UCSD-AML1 (cell line): ENCODE measurements at regions not wholly inside any gene's neighbourhood (a gene's known extent, or its start where the extent isn't known, plus 50 kb on each side); places are given as distances from the start of the nearest gene placed in this dataset.

Source experiments
- DNase-seq: peaks from one replicate; lab custom pipeline; 2025; ENCODE audit not compliant: unreplicated experiment; lab: John Stamatoyannopoulos, UW

DNA sequence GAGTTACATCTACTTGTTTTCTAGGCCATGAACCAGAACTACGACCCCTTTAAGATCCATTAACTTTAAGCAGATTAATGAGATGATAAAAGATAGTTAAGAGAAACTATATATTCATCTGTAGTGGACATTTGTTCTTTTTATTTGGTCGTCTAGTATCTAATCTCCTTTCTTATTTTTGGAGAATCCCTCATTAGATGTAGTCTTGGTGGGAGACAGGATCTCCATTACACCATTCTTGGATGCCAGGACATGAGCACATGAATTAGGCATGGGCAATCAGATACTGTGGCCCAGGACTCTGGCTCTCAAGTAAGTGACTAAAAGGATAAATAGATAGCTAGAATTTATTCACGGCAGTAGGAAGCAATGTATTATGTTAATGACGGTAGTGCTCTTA is 245.0 kb downstream of the ATP23 start:
- DNase-seq, result no peak

- DNase-seq, result no peak
Measured at GRCh38 chr12:58186914-58187313, 245.5 kb downstream of the ATP23 start.

- no peak for DNase-seq
Measured at GRCh38 chr12:58189030-58189429, 247.7 kb downstream of the ATP23 start.

- no peak for DNase-seq
Measured at GRCh38 chr12:58189893-58190292, 248.5 kb downstream of the ATP23 start.

- DNase-seq, result no peak
Measured at GRCh38 chr12:58190618-58191017, 249.3 kb downstream of the ATP23 start.

GRCh38 chr12:58196971-58197370 is 255.6 kb downstream of the ATP23 start:
- no peak for DNase-seq

DNA sequence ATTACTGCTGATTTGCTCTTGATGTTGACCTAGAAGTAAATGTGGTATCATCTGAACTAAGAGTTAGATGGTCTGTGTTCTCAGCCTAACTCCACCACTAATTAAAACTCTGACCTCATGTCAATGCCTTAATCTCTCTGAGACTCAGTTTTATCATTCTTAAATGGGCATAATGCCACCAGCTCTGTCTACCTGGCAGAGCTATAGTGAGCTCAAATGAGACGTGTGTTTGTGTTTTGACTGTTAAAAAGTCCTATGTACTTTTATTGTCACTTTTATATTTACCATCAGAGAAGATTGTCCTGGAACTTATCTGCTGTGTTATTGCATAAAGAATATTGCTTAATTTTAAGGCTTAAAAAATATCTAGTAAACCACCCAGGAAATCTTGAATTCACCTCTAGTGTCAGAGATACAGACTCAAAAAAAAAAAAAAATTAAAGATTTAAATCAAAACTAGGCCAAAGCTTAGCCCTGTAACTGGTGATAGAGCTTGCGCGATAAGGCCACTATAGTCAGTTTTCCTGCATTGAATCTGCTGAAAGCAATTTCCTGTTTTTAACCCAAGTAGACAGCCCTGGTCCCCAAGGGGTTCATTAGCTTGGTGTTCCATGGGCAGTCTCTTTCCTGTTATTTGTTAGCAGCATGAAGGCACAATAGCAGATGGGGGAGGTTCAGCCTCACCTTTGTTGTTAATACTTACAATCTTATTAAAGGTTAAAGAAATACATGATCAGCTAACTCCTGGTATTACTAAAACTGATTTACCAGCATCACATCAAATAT is 261.8 kb downstream of the ATP23 start:
- DNase-seq, result no peak

DNA sequence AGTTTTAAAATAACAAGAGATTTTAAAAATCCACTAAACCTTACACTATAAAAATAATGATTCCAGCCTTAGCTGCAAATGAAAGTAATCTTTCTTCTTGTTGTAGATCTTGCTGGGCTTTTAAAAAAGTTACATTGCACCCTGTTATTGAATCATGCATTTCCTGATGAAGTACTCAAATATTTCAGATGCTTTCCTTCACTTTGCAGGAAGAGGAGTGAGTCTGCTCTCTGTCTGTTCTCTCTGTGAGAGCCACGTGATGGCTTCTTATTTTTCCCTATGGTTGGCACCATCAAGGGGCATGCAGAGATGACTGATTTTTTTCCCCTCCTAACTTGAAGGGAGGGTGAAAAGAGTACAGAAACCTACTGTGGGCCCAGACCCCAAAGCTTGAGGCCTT is 262.7 kb downstream of the ATP23 start:
- no peak for DNase-seq

DNA sequence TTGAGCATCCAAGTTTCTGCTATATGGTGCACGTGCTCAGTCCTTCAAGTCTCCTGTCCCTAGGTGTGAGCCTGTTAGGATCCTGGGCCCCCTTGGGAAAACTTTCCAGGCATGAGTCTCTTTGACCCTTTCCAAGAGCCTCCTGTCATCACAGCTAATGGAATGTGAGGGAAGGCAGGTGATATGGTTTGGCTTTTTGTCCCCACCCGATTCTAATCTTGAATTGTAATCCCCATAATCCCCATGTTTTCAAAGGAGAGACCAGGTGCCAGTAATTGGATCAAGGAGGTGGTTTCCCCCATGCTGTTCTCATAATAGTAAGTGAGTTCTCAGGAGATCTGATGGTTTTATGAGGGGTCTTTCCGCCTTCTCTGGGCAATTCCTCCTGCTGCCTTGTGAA is 265.5 kb downstream of the ATP23 start:
- no peak for DNase-seq

GRCh38 chr12:58211211-58211610 is 269.8 kb downstream of the ATP23 start:
- no peak for DNase-seq

DNA sequence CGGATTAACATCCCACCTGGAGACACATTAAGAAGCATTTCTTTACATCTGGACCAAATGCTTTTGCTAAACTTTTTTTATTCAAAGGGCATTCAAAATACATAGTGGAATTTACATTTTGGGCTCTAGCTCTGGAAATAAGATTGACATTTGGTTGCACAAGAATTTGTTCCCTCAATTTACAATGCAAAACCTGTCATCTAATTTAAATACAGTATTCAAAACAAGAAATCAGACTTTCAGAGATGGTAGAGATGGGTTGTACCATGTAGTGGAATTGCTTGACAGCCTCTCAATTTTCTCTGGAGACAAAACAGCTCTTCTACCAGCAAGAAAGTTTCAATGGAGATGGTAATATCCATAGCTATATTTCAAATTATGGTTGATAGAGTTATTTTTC is 275.8 kb downstream of the ATP23 start:
- DNase-seq, result no peak

DNA sequence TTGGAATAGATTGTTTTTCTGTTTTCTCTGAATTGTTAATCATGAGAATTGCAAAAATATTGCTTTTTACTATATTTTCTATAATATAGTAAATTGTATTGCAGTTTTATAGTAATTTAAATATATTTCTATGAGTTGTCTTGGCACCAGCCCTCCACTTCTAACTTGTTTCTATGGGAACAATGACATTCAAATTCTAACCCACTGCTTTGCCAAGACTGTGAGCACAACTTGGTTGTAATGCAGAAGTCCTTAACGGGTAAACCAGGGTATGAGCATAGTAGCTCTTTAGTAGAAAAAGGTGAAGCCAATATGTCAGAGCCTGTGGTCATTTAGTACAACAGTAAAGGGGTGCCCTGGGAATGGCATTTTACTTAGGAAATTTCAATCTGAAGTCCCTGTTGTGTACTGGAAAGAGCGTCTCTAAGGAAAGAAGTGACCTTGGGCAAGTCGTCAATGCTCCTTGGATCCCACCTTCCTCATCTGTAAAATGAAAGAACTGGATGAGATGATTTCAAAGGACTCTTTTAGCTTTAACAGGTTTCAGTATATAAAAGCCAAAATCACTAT is 283.3 kb downstream of the ATP23 start:
- no peak for DNase-seq

- no peak for DNase-seq
Measured at GRCh38 chr12:58225203-58225877, 284.0 kb downstream of the ATP23 start.

GRCh38 chr12:58233886-58234285 is 292.5 kb downstream of the ATP23 start:
- DNase-seq, result no peak

GRCh38 chr12:58238411-58238810 is 297.0 kb downstream of the ATP23 start:
- DNase-seq, result no peak

- no peak for DNase-seq
Measured at GRCh38 chr12:58241099-58241498, 299.7 kb downstream of the ATP23 start.

DNA sequence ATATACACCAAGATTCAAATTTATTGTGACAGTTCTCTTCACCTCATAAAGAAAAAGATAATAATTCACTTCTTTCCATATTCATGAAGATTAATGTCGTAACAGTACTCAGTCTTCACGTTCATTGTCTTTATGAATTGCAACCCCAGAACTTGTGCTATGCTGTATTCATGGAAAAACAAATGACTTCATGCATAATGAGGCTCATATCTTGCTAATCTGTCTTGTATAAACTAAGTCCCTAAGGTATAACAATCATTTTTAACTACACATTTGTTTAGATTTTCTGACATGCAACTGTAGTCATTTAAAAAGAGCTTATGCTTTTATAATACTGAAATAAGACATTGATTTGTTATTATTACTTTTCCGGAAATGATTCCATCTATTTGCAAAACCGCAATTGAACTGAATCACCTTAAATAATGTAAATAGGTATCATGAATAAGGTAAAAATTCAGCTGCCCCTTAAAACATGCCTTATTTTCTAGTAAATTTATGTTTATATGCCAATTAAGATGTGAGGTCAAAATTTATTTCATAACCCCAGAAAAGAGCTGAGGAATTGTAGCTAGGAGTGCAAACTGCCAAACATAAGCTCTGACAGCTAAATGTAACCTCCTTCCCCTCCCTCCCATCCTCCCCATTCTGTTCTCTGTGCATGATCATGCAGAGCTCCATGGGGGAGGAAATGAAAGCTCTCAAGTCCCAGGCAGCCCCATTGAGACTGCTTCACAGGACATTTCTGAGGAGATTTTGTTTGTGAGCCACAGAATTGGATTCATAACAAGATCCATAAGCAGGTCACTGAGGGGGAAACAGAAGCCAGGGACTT is 301.6 kb downstream of the ATP23 start:
- no peak for DNase-seq

DNA sequence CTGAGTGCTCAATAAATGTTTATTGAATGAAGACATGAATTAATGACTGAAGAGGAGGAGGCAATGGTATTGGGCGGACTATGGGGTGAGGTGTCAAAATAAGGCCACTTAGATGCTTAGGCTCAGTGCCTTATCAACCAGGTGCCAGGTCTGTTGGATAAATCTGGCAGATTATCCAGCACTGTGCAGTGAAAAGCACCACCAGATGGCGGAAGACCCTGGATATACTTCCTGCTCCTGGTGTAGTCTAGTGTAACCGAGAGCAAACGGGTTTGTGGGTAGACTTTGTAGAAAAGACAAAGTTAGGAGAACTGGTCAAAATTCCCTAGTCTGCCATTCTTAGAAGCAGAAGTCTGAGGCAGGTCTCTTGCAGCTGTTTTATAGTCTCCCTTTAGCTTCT is 306.3 kb downstream of the ATP23 start:
- DNase-seq, result no peak

DNA sequence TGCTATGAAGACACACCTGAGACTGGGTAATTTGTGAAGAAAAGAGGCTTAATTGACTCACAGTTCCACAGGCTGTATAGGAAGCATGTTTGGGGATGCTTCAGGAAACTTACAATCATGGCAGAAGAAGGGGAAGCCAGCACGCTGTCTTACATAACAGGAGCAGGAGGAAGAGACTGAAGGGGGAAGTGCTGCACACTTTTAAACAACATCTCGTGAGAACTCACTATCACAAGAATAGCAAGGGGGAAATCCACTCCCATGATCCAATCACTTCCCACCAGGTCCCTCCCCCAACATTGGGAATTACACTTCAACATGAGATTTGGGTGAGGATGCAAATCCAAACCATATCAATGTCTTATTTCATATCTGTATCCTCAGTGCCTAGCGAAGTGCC is 307.2 kb downstream of the ATP23 start:
- DNase-seq, result no peak

DNA sequence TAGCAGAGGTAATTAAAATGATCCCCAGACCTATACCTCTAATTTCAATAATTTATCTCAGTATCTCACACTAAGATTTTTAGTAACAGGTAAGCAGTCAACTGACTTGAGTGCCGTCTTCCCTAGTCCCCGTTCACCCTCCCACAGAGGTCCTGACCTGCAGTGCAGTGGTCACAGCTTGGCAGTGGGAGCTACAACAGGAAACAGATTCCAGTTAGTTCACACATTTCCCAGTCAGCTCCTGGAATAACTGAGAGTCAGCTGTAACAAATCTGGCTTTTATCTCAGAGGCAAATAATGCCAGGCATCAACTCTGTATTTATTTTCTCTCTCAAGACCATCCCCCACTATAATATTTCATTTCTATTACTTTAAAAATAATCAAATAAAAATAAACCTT is 308.2 kb downstream of the ATP23 start:
- DNase-seq, result no peak

DNA sequence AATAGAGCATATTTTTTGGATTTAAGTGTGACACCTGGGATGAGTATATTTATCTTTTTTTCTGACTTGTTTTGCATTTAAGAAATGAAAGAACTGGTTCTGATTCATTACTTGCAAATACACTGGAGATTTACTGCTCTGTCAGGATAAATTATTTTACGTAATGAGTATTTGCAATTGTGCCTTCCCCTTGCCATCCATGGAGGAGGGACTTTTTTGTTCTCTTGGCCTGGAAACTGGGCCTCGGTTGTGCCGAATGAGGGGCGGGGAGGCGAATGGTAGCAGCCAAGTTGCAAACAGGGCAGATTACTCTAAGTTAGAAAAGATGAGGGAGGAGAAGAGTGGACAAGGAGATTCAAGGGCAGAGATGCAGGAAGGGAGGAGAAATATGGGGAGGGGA is 308.7 kb downstream of the ATP23 start:
- DNase-seq, result no peak

- DNase-seq, result no peak
Measured at GRCh38 chr12:58252914-58253313, 311.5 kb downstream of the ATP23 start.
